Fibroblast of villous mesenchyme (primary cell): ENCODE measurements at regions not wholly inside any gene's neighbourhood (a gene's known extent, or its start where the extent isn't known, plus 50 kb on each side); places are given as distances from the start of the nearest gene placed in this dataset.
A peak's percentile ranks its signal among the peaks of the same experiment; 100 is the strongest.
"Not testable (repeated sequence)": the region's sequence is repeated elsewhere in the genome, so short reads cannot be mapped to it uniquely, and the experiment has no call there.

Experiments
- DNase-seq: peaks from one replicate; pipeline ENCODE4 v3.0.0-alpha.2; 2010; ENCODE audit warnings: low read depth
- H3K4me3 ChIP-seq: 2 replicates; pipeline ENCODE4 v1.5.1; 2011; ENCODE audit warnings: low read depth, mild to moderate bottlenecking, low read length
- CTCF ChIP-seq: IDR thresholded peaks from 2 replicates; pipeline ENCODE4 v1.5.1; 2012; ENCODE audit warnings: low read depth, mild to moderate bottlenecking, low read length; ENCODE audit not compliant: insufficient read depth

GRCh38 chr7:94706996-94707740 lies 51.2 kb upstream of the SGCE start:
- no peak for TF ChIP-seq CTCF
- DNase-seq = no peak
- no peak overlapping the region for H3K4me3 ChIP-seq

GRCh38 chr7:94710256-94710655 lies 54.3 kb upstream of the SGCE start:
- TF ChIP-seq CTCF = no peak
- no peak overlapping the region for H3K4me3 ChIP-seq
- DNase-seq = no peak

DNA sequence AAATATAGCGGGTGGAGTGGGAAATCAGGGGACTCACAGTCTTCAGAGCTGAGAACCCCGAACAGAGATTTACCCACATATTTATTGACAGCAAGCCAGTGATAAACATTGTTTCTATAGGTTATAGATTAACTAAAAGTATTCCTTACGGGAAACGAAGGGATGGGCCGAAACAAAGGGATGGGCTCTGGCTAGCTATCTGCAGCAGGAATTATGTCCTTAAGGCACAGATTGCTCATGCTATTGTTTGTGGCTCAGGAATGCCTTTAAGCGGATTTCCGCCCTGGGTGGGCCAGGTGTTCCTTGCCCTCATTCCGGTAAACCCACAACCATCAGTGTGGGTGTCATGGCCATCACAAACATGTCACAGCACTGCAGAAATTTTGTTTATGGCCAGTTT lies 66.4 kb upstream of the SGCE start:
- H3K4me3 ChIP-seq, DNase-seq: not testable (repeated sequence)

GRCh38 chr7:94728893-94729292 lies 73.0 kb upstream of the SGCE start:
- not testable (repeated sequence) for DNase-seq, H3K4me3 ChIP-seq

DNA sequence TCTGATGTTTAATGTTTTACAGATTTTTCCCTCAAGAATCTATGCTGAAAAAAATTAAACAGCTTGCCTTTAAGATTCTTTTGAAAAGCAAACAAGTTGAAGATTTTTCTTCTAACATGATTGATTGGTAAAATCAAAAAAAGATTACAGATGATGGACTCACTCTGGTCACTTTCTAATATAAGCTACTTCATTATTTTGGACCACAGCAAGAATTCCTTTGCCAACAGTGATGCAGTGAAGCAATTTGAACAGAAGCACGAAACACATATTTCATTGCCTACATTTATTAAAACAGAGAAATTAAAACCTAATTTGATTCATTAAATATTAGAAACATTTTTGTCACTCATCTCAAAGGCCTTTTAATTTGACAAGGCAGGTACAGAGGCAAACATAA lies 82.1 kb upstream of the SGCE start:
- no peak overlapping the region for H3K4me3 ChIP-seq
- DNase-seq = no peak
- no peak for TF ChIP-seq CTCF

- DNase-seq = no peak
- no peak for TF ChIP-seq CTCF
- H3K4me3 ChIP-seq = no peak overlapping the region
Measured at GRCh38 chr7:94739180-94739579, 83.2 kb upstream of the SGCE start.

DNA sequence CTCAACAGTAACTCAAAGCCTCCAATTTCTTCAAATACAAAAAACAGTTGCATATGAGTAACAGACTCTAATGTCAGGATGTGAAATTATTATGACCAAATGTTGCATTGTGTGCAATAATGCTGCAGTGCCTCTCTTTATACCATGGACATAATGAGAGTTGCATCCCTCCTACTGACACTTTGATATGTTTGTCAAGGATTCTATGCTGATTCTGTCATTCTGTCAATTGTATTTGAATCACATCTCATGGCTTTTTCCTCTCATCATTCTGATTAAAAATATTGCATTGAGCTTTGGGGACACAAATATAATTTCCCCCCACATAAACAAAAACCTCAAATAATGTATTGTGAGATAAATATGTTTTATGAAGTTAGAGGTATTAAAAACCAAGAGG lies 84.6 kb upstream of the SGCE start:
- TF ChIP-seq CTCF = no peak
- no peak for DNase-seq
- H3K4me3 ChIP-seq = no peak overlapping the region

DNA sequence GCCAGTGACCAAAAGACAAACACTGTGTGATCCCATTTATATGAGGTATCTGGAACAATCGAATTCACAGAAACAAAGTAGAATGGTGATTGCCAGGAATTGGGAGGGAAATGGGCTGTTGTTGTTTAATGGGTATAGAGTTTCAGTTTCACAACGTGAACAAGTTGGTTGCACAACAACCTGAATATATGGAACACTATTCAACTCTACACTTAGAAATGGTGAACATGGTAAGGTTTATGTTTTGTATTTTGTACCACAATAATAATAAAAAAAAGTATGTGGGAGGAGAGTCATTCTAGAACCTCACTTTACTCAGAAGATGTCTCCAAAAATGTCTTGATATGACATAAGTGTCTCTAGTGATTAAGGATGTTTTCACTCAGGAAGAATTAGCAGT lies 85.2 kb upstream of the SGCE start:
- no peak overlapping the region for H3K4me3 ChIP-seq
- DNase-seq = peak; percentile 3
- TF ChIP-seq CTCF = no peak
